SK-N-SH treated with all-trans-retinoic acid at 6 μM for 48 hours (cell line): ENCODE measurements at regions not wholly inside any gene's neighbourhood (a gene's known extent, or its start where the extent isn't known, plus 50 kb on each side); places are given as distances from the start of the nearest gene placed in this dataset.

Experiments
- ATAC-seq: fragments of 200-7000 bp; cut with Tn5 transposase; 3 replicates; pipeline ENCODE4 v1.9.1; 2020; ENCODE audit warnings: mild to moderate bottlenecking, moderate library complexity
- ARNTL ChIP-seq: fragments of 450-650 bp; formaldehyde crosslinking; IDR thresholded peaks from 2 replicates; pipeline ENCODE4 v1.5.0; 2020; ENCODE audit warnings: low read depth, mild to moderate bottlenecking, moderate library complexity, borderline replicate concordance
- BACH2 ChIP-seq: fragments of 250-450 bp; sonication (Bioruptor Pico); IDR thresholded peaks from 2 replicates; pipeline ENCODE4 v1.9.0; 2021; ENCODE audit warnings: mild to moderate bottlenecking, borderline replicate concordance
- CSDC2 ChIP-seq: fragments of 250-450 bp; sonication (Bioruptor Pico); IDR thresholded peaks from 2 replicates; pipeline ENCODE4 v1.5.0; 2020; ENCODE audit warnings: mild to moderate bottlenecking, moderate library complexity
- GLIS3 ChIP-seq: fragments of 250-450 bp; sonication (Bioruptor Pico); IDR thresholded peaks from 2 replicates; pipeline ENCODE4 v1.5.0; 2020; ENCODE audit warnings: mild to moderate bottlenecking, moderate library complexity
- ISL1 ChIP-seq: fragments of 250-450 bp; sonication (Bioruptor Pico); IDR thresholded peaks from 2 replicates; pipeline ENCODE4 v2.1.2; 2022; ENCODE audit warnings: mild to moderate bottlenecking, moderate library complexity
- OSR1 ChIP-seq: fragments of 250-450 bp; sonication (Bioruptor Pico); IDR thresholded peaks from 2 replicates; pipeline ENCODE4 v1.8.0; 2022; ENCODE audit warnings: moderate library complexity, mild to moderate bottlenecking, inconsistent platforms
- POU6F1 ChIP-seq: fragments of 250-450 bp; sonication (Bioruptor Pico); IDR thresholded peaks from 2 replicates; pipeline ENCODE4 v1.8.0; 2021; ENCODE audit warnings: low read depth, mild to moderate bottlenecking, moderate library complexity, borderline replicate concordance
- PPARA ChIP-seq: fragments of 250-450 bp; sonication (Bioruptor Pico); IDR thresholded peaks from 2 replicates; pipeline ENCODE4 v1.5.0; 2020; ENCODE audit warnings: mild to moderate bottlenecking, borderline replicate concordance
- RARB ChIP-seq: fragments of 250-450 bp; sonication (Bioruptor Pico); IDR thresholded peaks from 2 replicates; pipeline ENCODE4 v1.8.0; 2021; ENCODE audit warnings: mild to moderate bottlenecking, moderate library complexity
- SNAI2 ChIP-seq: fragments of 250-450 bp; sonication (Bioruptor Pico); IDR thresholded peaks from 2 replicates; pipeline ENCODE4 v1.5.0; 2020; ENCODE audit warnings: mild to moderate bottlenecking, moderate library complexity
- TCF4 ChIP-seq: fragments of 250-450 bp; sonication (Bioruptor Pico); IDR thresholded peaks from 2 replicates; pipeline ENCODE4 v1.8.0; 2021; ENCODE audit warnings: mild to moderate bottlenecking, moderate library complexity, borderline replicate concordance
- TOX ChIP-seq: fragments of 250-450 bp; sonication (Bioruptor Pico); IDR thresholded peaks from 2 replicates; pipeline ENCODE4 v1.8.0; 2021; ENCODE audit warnings: mild to moderate bottlenecking, moderate library complexity, borderline replicate concordance
- ZFP3 ChIP-seq: fragments of 250-450 bp; sonication (Bioruptor Pico); IDR thresholded peaks from 2 replicates; pipeline ENCODE4 v1.5.0; 2020; ENCODE audit warnings: mild to moderate bottlenecking, moderate library complexity
- ZFP30 ChIP-seq: fragments of 450-650 bp; formaldehyde crosslinking; IDR thresholded peaks from 2 replicates; pipeline ENCODE4 v1.5.0; 2022; ENCODE audit warnings: mild to moderate bottlenecking, moderate library complexity
- ZNF565 ChIP-seq: fragments of 450-650 bp; formaldehyde crosslinking; conservative IDR thresholded peaks from 2 replicates; pipeline ENCODE4 v1.5.0; 2020; ENCODE audit warnings: low read depth, mild to moderate bottlenecking, moderate library complexity
- ZNF70 ChIP-seq: fragments of 450-650 bp; formaldehyde crosslinking; IDR thresholded peaks from 2 replicates; pipeline ENCODE4 v1.5.0; 2020; ENCODE audit warnings: mild to moderate bottlenecking, moderate library complexity
- ZNF8 ChIP-seq: fragments of 450-650 bp; formaldehyde crosslinking; IDR thresholded peaks from 2 replicates; pipeline ENCODE4 v1.5.0; 2020; ENCODE audit warnings: mild to moderate bottlenecking, moderate library complexity
- TF ChIP-seq, protein P1 (sequence below): fragments of 250-450 bp; sonication (Bioruptor Pico); IDR thresholded peaks from 2 replicates; pipeline ENCODE4 v1.8.0; 2020; ENCODE audit warnings: mild to moderate bottlenecking, moderate library complexity, borderline replicate concordance
- TF ChIP-seq, protein P2 (sequence below): fragments of 250-450 bp; sonication (Bioruptor Pico); IDR thresholded peaks from 2 replicates; pipeline ENCODE4 v1.5.0; 2020; ENCODE audit warnings: mild to moderate bottlenecking, moderate library complexity
- TF ChIP-seq, protein P3 (sequence below): fragments of 250-450 bp; sonication (Bioruptor Pico); IDR thresholded peaks from 2 replicates; pipeline ENCODE4 v1.5.1; 2021; ENCODE audit warnings: mild to moderate bottlenecking, moderate library complexity

- no peak for ATAC-seq
- TF ChIP-seq CSDC2 (no peak), SNAI2 (CRISPR knock-in tag) (no peak), GLIS3 (CRISPR knock-in tag) (no peak), RARB (no peak), POU6F1 (CRISPR knock-in tag) (no peak), ZNF70 (CRISPR knock-in tag) (no peak), OSR1 (CRISPR knock-in tag) (no peak), ARNTL (CRISPR knock-in tag) (no peak), TCF4 (CRISPR knock-in tag) (no peak), BACH2 (CRISPR knock-in tag) (no peak), ISL1 (CRISPR knock-in tag) (no peak)
- TF ChIP-seq, protein P1, sequence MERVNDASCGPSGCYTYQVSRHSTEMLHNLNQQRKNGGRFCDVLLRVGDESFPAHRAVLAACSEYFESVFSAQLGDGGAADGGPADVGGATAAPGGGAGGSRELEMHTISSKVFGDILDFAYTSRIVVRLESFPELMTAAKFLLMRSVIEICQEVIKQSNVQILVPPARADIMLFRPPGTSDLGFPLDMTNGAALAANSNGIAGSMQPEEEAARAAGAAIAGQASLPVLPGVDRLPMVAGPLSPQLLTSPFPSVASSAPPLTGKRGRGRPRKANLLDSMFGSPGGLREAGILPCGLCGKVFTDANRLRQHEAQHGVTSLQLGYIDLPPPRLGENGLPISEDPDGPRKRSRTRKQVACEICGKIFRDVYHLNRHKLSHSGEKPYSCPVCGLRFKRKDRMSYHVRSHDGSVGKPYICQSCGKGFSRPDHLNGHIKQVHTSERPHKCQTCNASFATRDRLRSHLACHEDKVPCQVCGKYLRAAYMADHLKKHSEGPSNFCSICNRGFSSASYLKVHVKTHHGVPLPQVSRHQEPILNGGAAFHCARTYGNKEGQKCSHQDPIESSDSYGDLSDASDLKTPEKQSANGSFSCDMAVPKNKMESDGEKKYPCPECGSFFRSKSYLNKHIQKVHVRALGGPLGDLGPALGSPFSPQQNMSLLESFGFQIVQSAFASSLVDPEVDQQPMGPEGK, result no peak
- TF ChIP-seq, protein P2, sequence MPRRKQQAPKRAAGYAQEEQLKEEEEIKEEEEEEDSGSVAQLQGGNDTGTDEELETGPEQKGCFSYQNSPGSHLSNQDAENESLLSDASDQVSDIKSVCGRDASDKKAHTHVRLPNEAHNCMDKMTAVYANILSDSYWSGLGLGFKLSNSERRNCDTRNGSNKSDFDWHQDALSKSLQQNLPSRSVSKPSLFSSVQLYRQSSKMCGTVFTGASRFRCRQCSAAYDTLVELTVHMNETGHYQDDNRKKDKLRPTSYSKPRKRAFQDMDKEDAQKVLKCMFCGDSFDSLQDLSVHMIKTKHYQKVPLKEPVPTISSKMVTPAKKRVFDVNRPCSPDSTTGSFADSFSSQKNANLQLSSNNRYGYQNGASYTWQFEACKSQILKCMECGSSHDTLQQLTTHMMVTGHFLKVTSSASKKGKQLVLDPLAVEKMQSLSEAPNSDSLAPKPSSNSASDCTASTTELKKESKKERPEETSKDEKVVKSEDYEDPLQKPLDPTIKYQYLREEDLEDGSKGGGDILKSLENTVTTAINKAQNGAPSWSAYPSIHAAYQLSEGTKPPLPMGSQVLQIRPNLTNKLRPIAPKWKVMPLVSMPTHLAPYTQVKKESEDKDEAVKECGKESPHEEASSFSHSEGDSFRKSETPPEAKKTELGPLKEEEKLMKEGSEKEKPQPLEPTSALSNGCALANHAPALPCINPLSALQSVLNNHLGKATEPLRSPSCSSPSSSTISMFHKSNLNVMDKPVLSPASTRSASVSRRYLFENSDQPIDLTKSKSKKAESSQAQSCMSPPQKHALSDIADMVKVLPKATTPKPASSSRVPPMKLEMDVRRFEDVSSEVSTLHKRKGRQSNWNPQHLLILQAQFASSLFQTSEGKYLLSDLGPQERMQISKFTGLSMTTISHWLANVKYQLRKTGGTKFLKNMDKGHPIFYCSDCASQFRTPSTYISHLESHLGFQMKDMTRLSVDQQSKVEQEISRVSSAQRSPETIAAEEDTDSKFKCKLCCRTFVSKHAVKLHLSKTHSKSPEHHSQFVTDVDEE (CRISPR knock-in tag), result no peak
- TF ChIP-seq, protein P3, sequence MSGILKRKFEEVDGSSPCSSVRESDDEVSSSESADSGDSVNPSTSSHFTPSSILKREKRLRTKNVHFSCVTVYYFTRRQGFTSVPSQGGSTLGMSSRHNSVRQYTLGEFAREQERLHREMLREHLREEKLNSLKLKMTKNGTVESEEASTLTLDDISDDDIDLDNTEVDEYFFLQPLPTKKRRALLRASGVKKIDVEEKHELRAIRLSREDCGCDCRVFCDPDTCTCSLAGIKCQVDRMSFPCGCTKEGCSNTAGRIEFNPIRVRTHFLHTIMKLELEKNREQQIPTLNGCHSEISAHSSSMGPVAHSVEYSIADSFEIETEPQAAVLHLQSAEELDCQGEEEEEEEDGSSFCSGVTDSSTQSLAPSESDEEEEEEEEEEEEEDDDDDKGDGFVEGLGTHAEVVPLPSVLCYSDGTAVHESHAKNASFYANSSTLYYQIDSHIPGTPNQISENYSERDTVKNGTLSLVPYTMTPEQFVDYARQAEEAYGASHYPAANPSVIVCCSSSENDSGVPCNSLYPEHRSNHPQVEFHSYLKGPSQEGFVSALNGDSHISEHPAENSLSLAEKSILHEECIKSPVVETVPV, result no peak
Observed at GRCh38 chr10:117921421-117921820, 125.3 kb downstream of the RAB11FIP2 start.

- TF ChIP-seq ISL1 (CRISPR knock-in tag), result no peak
- TF ChIP-seq SNAI2 (CRISPR knock-in tag), result no peak
- TF ChIP-seq, protein P2 (CRISPR knock-in tag), result no peak
- no peak for TF ChIP-seq RARB
- TF ChIP-seq ZFP3 (CRISPR knock-in tag), result no peak
Observed at GRCh38 chr10:117924820-117925219, 121.9 kb downstream of the RAB11FIP2 start.

DNA sequence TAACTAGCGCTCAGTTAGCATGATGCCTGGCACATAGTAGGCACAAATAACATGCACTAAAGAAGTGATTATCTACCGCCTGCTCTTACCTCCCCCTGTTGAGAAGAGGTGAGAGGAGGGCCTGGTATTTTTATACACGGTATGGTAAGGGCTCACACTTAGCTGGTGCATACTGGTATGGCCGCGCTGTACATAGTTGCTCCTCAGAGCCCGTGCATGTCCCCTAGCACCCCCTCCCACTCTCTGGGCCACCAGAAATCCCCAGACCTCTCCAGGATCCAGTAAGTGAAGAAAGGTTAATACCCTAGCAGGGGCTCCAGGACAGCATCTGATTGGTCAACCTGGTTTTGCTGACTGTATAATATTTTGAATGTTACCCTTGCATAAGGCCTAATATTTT, 121.4 kb downstream of the RAB11FIP2 start:
- TF ChIP-seq, protein P2 (CRISPR knock-in tag), result no peak
- no peak for TF ChIP-seq ZNF8 (CRISPR knock-in tag)
- no peak for TF ChIP-seq GLIS3 (CRISPR knock-in tag)
- no peak for TF ChIP-seq CSDC2
- TF ChIP-seq PPARA, result no peak
- TF ChIP-seq ARNTL (CRISPR knock-in tag), result no peak
- TF ChIP-seq BACH2 (CRISPR knock-in tag), result no peak
- no peak for TF ChIP-seq SNAI2 (CRISPR knock-in tag)
- no peak for TF ChIP-seq ZNF565 (CRISPR knock-in tag)
- no peak for TF ChIP-seq ISL1 (CRISPR knock-in tag)
- no peak for TF ChIP-seq ZFP30
- no peak for TF ChIP-seq TOX (CRISPR knock-in tag)
- no peak for TF ChIP-seq ZNF70 (CRISPR knock-in tag)
- ATAC-seq, result no peak

More at GRCh38 chr10:117924820-117925219, 121.9 kb downstream of the RAB11FIP2 start:
- no peak for ATAC-seq
